Kidney (tissue), 13 donors: ENCODE measurements at regions not wholly inside any gene's neighbourhood (a gene's known extent, or its start where the extent isn't known, plus 50 kb on each side); places are given as distances from the start of the nearest gene placed in this dataset.
A peak's percentile ranks its signal among the peaks of the same experiment; 100 is the strongest.

Source experiments
- DNase-seq, 5 donors: peaks; one replicate each; pipeline ENCODE4 v3.0.0-alpha.2; 2013 to 2020
- FAIRE-seq: peaks from 2 replicates; lab custom pipeline; 2012; peaks lifted over from hg19 to GRCh38; lab: Jason Lieb, UNC
- H3K27ac ChIP-seq, 2 donors: one replicate each; pipeline ENCODE4 v1.7.0; 2013; ENCODE audit warnings: low read depth in 2 of 2, low read length in 2 of 2, inconsistent platforms in 1 of 2
- H3K27me3 ChIP-seq: one replicate; pipeline ENCODE4 v1.7.1; 2013; ENCODE audit warnings: low read length, inconsistent platforms; ENCODE audit not compliant: control insufficient read depth, insufficient read depth
- H3K36me3 ChIP-seq, 3 donors: one replicate each; pipeline versions ENCODE4 v1.7.0 to v1.7.1; 2013; ENCODE audit warnings: low read length in 3 of 3, control low read depth in 1 of 3, inconsistent platforms in 1 of 3; ENCODE audit not compliant: insufficient read depth in 3 of 3, control insufficient read depth in 2 of 3
- H3K4me1 ChIP-seq, 3 donors: one replicate each; pipeline versions ENCODE4 v1.7.0 to v1.7.1; 2013; ENCODE audit warnings: low read length in 3 of 3, inconsistent platforms in 1 of 3, low read depth in 1 of 3; ENCODE audit not compliant: control insufficient read depth in 2 of 3, insufficient read depth in 2 of 3
- H3K4me3 ChIP-seq, 3 donors: one replicate each; pipeline versions ENCODE4 v1.7.0 to v1.8.1; 2013; ENCODE audit warnings: low read length in 3 of 3, control low read depth in 1 of 3, inconsistent platforms in 1 of 3
- H3K9ac ChIP-seq, 3 donors: one replicate each; pipeline versions ENCODE4 v1.7.0 to v1.7.1; 2013; ENCODE audit warnings: low read length in 3 of 3, control low read depth in 1 of 3, inconsistent platforms in 1 of 3
- H3K9me3 ChIP-seq, 3 donors: one replicate each; pipeline versions ENCODE4 v1.7.0 to v1.7.1; 2013; ENCODE audit warnings: low read length in 3 of 3, control low read depth in 1 of 3, inconsistent platforms in 1 of 3; ENCODE audit not compliant: control insufficient read depth in 2 of 3, insufficient read depth in 1 of 3
- intact Hi-C: fragments of 100-400 bp; cut with DNase I; formaldehyde crosslinking; loops from one replicate; pipeline ENCODE4 v1.11.1; 2022
- TF ChIP-seq, protein P1 (sequence below): IDR thresholded peaks from 3 replicates; pipeline ENCODE4 v1.5.1; 2012; ENCODE audit warnings: mild to moderate bottlenecking, moderate library complexity, borderline replicate concordance; ENCODE audit not compliant: insufficient read depth; ENCODE audit errors: extremely low read depth
- donor health status: control.
- donor health status: control.
- donor health status: control.
- donor health status: control.
- donor health status: control.
- donor health status: DM: yes; HTN: yes; CAD: no.
- donor health status: Normal renal cell carcinoma (clear cell type).

- Histone ChIP-seq H3K36me3 (no peaks in the 10 kb centered on the region), H3K9ac (no peak overlapping the region), H3K27me3 (no peaks in the 10 kb centered on the region), H3K9me3 (peaks cover 0 to 11% (median 4%) of the 10 kb centered on the region in 3 donors), H3K4me1 (no peaks in the 10 kb centered on the region), H3K4me3 (no peak overlapping the region), H3K27ac (no peak overlapping the region)
- TF ChIP-seq, protein P1, sequence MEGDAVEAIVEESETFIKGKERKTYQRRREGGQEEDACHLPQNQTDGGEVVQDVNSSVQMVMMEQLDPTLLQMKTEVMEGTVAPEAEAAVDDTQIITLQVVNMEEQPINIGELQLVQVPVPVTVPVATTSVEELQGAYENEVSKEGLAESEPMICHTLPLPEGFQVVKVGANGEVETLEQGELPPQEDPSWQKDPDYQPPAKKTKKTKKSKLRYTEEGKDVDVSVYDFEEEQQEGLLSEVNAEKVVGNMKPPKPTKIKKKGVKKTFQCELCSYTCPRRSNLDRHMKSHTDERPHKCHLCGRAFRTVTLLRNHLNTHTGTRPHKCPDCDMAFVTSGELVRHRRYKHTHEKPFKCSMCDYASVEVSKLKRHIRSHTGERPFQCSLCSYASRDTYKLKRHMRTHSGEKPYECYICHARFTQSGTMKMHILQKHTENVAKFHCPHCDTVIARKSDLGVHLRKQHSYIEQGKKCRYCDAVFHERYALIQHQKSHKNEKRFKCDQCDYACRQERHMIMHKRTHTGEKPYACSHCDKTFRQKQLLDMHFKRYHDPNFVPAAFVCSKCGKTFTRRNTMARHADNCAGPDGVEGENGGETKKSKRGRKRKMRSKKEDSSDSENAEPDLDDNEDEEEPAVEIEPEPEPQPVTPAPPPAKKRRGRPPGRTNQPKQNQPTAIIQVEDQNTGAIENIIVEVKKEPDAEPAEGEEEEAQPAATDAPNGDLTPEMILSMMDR: no peak
- FAIRE-seq: no peak
- peak in 2 of 5 donors; percentile 66 to 73 for DNase-seq
- intact Hi-C loops: no loop called here
Measured at GRCh38 chr2:12867631-12868287, 151.0 kb downstream of the TRIB2 start.

DNA sequence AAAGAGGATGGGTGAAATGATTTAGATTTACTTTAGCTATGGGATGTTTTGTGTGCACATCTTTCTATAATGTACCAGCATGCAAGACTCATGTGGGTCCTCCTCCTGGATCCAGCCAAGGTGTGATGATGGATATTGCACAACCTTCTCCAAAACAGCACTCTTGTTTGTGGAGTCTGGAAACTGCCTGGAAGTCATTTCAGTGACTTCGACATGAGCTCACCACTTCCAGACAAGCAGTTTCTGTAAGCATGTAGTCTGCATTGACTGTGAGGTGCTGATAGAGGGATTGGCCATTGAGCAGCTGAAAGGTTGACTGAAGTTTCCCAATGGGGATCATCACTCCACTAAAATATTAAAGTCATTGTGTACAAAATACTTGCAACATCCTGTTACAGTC, 154.0 kb downstream of the TRIB2 start:
- no peak for FAIRE-seq
- TF ChIP-seq, protein P1: no peak
- H3K27me3 ChIP-seq: no peaks in the 10 kb centered on the region
- no peaks in the 10 kb centered on the region for H3K4me1 ChIP-seq
- H3K9me3 ChIP-seq: no peaks in the 10 kb centered on the region
- H3K36me3 ChIP-seq: no peaks in the 10 kb centered on the region
- no peak for DNase-seq
- no peak overlapping the region for H3K4me3 ChIP-seq
- H3K27ac ChIP-seq: no peak overlapping the region
- no peak overlapping the region for H3K9ac ChIP-seq
- intact Hi-C loops: no loop called here

GRCh38 chr2:12871694-12872315, 155.1 kb downstream of the TRIB2 start:
- intact Hi-C loops: no loop called here
- Histone ChIP-seq H3K4me1 (no peaks in the 10 kb centered on the region), H3K9me3 (no peaks in the 10 kb centered on the region), H3K36me3 (no peaks in the 10 kb centered on the region), H3K9ac (no peak overlapping the region), H3K27me3 (no peaks in the 10 kb centered on the region), H3K27ac (no peak overlapping the region), H3K4me3 (no peak overlapping the region)
- peak in 1 of 5 donors; percentile 39 for DNase-seq
- TF ChIP-seq, protein P1: no peak
- FAIRE-seq: no peak
